Inferior parietal cortex (tissue), 1 donor: ENCODE measurements at regions not wholly inside any gene's neighbourhood (a gene's known extent, or its start where the extent isn't known, plus 50 kb on each side); places are given as distances from the start of the nearest gene placed in this dataset.

Source experiments
- DNase-seq: peaks from one replicate; pipeline ENCODE4 v3.0.0-alpha.2; 2016; ENCODE audit errors: extremely low spot score

DNA sequence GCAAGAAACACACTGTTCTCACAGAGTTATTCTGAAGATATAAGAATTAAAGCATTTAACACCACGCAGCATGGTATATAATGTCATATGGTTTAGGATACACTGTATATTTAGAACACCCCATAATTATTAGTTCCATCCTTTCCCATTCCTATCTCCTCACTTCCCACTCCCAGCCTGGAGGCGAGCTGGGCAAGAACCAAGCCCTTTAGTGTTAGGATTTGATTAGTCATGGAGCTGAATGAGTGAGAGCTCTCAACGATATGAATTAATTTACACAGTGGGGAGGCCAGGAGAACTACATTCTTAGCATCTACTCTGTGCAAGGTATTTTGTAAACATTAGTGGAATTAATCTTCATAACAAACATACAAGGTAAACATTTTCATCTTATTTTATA lies 934.3 kb downstream of the DIAPH3 start:
- peak; percentile 18 for DNase-seq

DNA sequence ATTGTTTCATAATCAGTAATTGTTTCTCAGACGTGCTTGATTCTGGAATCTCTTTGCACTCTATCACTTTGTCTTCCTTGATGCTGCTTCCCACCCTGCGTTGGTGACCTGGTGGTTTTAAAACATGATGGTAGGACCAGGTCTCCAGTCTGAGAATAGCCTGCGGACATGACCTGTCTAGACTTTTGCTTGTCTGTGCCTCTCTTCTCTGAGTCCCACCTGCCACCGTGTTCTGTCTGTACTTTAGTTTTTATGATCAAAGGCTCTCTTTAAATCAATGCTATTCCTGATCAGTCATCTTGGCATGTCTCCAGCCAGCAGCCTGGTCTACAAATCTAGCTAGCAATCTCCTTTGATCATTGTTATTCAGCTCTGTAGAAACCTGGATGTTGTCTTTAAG lies 933.9 kb downstream of the DIAPH3 start:
- peak; percentile 13 for DNase-seq

DNA sequence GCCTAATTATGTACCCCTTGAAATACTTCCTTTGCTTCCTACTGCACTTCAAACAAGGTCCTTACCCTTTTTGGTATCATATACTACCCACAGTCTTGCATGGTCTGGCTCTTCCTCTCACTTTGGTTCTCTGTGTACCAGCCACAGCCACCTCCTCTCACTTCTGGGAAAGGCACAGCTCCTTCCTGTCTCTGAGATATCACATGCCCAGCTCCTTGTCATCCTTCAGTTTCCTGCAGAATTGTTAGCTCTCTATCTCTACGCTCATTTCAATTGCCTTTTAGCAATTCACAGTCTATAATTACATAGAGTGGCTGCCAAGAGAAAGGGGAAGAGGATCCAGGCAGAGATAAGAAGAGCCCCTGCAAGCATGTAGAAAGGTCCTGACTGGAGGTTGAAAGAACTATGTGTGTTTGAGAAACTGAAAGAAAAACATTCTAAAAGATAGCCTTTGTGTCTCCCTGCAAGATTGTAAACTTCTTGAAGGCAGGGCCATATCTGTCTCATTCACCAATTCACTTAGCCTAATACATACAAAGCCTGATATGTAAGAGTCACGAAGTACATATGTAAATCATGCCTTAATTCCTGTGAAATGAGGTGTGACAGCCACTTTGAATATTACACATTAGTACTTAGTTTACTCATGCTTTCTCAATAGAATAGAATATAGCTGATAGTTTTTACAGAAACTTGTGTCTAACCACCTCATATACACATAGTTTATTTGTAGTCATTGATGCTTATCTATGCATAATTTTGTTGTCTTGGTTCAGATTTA lies 933.1 kb downstream of the DIAPH3 start:
- peak; percentile 4 for DNase-seq

DNA sequence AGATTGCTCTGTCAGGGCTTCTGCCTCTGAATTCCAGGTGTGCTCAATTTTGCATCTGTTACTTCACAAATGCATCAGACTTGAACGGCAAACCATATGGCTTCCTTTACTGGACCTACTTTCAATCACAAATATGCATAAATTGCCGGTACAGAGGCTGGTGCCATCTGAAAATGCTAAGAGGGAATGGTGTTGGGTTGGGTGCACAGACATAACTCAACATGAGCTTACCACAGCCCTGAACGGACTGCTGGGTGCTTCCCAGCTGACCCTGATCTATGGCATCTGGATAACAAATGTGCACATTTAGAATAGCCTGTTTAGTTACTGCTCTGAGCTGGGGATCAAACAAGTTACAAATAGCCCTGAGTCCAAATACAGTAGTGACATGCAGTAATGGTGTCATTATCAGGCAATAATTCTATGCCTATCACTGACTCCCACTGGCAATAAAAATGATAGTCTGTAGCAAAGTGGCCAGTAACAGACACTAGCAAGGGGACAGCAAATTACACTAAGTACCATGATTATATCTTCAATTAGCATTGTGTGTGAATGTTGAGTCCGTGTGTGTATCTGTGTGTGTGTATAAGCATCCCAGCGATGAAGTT lies 927.3 kb downstream of the DIAPH3 start:
- no peak for DNase-seq

DNA sequence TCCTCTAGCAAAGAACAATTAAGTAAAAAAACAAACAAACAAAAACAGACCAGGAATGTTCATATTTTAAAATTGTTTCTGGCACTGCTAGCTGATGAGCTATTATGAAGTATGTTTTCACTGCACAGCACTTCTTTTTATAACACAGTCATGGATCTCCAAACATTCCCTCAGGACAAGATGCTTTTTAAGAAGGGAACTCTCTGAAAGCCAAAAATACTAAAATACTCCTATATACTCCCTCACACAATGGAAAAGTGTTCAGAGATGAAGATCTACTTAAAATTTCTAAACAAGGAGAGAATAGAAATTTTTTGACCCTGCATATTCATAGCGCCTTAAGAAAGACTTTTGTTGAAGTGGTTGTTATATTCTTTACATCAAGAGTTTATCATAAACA lies 926.8 kb downstream of the DIAPH3 start:
- DNase-seq: no peak

DNA sequence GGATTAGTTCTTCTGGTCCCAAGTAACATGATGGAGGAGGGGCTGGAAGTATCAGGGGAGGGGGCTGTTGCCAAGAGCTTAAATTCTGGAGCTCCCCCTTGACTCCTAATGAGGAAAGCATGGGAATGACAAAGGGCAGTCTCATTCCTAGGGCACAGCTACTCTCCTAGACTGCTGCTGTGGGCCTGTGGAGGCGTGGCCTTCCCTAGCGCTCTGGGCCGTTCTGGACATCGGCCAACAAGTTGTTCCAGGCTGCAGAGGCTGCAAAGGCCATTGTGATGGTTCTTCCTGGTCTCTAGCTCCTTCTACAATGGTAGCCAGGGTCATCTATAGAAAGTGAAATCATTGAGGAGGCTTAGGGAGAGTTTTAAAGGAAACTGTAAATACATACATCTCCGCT lies 916.6 kb downstream of the DIAPH3 start:
- no peak for DNase-seq

DNA sequence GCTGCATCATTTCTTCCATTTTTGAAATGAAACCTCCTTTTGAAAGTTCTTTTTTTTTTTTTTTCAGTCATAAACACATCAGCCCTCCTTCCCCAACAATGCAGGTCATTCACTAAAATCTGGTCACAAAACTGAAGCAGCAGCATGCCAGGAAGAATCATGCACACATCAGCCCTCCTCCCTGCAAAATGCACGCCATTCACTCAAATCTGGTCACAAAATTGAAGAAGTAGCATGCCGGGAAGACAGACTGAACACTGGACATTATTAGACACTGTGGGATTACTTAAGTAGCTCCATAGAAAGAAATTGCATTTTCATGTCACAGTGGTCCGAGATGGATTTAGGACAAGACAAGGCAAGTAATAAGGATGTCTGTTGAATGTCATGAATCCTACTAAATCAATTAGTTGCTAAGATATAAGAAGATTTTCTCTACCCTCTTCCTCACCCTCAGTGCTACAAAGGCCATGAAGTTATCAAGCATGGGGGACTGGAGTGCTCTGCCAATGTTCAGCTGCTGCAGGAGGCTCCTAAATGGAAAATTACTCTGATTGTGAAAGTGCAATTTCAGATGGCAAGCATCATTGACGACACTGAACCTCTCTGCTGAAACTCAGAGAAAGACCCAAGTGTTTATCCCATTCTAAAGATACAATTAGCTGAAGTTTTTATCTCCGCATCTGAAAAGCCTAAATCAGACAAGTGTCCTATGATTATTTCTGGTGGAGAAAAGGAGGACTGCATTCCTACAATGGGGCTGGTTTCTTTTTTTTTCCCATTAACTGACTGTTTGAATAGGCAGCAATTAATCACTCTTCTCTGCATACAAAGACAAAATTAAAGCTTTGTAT lies 913.2 kb downstream of the DIAPH3 start:
- no peak for DNase-seq

DNA sequence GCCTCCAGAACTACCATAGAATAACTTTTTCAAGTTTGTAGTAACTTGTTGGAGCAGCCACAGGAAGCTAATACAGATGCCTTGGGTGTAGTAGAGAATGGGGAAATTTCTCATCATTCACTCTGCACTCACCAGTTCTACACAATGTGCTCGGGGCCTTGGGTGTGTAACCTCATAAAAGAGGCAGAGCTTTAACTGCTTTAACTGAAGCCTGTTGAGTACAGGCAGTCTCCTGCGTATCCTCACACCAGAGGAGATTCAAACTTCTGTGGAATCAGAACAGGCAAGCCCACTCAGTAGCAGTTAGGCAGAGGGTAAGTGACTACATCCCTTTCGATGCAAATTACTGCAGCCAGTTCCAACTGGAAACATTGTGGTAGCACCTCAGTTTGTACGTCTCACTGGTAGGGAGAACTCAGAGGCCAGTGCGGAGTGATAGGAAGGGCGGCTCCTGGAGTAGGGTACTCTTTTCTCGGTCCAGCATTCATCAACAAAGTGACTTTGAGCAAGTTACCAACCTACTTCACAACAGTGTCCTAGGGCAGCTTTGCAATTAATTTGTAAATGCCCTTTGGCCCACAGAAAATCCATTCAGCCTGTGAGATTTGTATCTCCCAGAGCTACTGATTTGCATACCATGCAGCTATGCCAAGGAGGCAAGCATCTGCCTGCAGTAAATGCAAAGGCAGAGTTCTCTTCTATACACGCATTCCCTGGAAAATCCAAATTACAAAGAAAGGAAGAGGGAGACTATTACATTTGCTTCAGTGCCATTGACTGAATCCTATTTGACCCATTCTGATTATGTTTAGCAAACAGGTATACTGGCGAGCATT lies 904.3 kb downstream of the DIAPH3 start:
- no peak for DNase-seq

DNA sequence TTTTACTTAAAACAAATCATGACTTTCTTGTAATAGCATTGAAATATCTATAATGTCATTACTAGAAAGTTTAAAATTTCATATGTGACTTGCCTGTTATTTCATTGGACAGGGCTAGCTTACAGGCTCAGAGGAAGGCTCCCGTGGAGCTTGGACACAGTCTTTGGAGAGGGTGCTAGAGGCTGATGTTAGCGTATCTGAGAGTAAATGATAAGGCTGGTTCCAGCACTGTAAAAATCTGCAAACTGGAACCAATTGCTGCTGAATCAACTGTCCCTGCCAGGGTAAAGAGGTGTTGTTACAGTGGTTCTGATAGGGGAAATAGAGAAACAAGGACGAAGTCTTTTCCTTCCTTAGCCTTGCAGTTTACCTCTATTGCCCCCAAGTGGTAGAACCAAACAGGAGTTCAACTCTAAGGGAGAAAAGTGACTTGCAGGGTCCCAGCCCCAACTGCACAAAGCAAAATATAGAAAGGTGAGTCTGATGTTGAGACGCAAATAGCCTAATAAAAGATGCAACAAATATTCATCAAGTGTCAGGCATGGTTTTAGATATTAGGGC lies 901.7 kb downstream of the DIAPH3 start:
- peak; percentile 59 for DNase-seq

DNA sequence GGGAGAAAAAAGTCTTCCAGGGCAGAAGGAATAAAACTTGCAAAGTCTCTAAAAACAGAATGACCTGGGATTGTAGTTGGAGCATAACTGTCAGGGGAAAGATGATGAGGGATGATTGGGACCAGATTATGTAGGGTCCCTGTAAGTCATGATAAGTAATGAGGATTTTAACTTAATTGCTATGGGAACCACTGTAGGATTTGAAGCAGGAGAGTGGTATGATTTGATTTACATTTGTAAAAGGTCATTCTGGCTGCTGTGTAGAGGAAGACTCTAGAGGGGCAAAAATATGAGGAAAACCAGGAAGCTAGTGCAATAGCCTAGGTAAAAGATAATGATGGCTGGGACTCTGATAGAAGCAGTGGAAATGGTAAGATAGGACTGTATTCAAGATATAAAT lies 900.2 kb downstream of the DIAPH3 start:
- no peak for DNase-seq

DNA sequence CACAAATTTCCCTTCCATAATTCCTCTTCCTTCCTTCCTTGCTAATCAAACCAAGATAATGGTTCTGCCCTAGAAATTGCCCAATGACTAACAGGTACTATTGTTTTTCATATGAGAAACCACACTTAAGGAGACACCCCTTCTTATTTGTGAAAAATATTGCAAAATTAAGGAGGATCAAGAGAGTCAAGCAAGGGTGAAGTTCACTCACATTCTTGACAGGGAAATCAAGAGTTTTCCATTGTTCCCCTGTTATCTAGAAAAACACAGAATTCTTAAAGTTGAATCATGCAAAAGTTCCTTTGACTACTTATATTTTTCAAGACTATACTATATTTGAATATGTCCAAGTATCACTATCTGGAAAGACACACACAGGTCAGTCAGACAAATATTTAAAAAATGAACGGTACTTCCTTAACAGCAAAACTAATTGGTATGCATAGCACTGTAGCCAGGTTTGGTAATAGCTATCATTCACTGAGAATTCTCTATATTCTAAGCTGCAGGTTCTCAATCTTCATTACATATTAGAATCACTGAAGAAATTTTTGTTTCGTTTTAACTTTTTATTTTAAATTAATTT lies 897.2 kb downstream of the DIAPH3 start:
- no peak for DNase-seq

DNA sequence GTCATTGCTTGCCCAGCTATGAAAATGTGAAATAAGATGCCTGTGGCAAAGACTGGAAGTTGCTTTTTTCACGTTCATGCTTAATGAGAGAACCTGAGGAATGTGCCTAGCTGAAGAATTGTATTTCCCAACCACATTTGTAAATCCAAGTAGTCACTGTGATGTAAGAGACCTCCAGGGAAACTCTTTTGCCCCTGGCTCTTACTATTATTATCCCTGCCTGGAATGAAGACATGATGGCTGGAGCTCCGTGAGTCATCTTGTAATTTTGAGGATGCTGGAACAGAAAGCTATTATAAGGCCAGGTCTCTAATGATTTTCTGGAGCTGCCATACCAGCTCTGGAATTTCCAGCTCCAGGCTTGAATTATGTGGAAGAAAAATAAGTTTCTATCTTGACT lies 894.3 kb downstream of the DIAPH3 start:
- DNase-seq: no peak

DNA sequence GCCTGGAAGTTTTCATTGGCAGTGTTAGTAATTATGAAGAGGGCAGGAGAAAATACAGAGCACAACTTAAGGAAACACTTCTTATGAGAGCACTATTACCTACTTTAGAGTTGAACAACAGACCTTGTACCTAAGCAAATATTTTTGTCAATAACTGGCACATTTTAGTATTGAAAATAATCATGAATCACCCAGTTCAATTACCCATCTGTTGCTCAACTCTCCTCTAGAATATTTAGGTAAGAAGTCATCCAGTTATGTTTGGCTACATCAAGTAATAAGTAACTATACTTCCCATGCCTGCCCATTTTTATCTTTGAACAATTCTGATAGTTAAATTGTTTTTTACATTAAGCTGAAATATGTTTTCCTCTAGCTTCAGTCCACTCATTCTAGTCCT lies 893.4 kb downstream of the DIAPH3 start:
- DNase-seq: no peak

DNA sequence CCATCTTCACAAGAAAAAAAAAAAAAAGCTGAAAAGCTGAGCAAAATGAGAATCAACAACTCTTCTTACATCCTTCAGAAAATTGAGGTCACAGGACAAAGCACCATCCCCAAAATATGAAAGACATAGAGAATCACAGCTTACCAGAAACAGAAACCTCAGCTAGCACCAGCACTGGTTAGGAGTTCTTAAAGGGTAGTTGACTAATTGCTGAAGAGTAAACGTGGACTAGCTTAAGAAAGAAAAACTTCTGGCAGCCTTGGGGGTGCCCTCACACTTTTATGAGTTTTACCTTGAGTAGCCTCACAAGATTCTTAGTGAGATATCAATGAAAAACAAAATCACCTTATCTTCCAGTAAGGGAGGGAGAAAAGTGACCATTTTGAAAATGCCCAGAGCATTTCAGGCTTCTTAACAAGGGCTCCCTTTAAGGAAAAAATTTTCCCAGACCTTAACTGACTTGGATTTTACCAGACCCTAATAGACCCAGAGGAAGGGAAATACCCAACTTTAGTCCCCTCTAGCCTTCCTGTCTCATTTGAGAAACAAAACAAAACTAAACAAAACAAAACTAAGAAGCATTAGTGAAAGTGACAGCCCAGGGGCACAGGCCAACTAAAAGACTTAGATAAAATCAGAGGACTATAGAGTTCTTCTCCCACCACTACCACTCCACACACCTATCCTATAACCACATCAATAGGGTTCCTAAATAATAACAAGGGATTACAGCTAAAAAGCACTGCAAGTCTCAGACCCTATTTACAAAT lies 888.6 kb downstream of the DIAPH3 start:
- DNase-seq: no peak

DNA sequence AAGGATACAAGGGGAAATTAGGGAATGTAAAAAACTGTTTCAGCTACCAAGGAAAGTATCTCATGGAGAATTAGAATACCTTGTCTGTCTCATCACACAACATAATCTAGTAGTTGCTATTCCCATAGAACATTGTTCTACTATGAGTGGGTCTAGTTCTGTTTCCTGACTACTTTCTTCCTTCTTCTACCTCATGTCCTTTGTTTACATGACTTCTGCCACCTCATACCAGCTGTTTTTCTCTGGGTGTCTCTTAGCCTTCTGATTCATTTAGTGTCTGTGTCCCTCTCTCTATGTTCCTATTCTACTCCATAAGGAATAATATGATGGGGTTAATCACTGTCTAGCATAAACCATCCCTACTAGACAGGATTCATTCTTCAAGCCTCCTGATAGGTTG lies 887.3 kb downstream of the DIAPH3 start:
- DNase-seq: no peak

DNA sequence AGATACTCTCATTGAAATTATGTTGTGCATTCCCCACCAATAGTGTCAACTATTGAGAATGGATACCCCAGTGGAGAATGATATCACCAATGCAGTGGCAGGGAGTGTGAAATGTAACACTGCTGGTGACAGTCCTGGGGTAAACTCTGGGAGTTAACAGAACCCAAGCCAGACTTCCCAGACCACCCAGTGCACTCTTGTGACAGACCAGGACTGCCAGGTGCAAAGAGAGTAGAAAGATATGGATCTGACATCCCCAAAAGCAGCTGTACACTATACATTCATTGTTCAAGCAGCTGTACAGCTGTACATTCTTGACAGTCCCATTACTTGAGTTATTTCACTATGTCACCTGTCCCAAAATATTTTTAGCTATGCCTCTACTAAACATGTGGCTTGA lies 886.6 kb downstream of the DIAPH3 start:
- no peak for DNase-seq

DNA sequence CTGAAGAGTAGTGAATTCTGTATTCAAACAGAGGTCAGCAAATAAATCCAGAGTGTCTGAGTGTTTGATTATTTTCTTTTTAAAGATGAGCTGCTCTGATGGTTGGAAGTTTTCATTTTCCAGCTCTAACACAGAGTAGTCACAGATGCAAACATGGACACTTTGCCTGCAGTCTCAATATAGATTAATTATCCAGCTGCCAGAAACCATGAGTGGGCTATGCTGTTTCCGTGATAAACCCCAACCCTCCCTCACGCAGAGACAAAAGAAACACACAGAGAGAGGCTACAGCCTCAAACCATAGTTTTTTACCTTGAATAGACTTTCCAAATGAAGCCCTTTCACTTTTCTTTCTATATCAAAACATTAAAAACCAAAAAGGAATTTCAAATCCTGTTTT lies 884.7 kb downstream of the DIAPH3 start:
- no peak for DNase-seq

DNA sequence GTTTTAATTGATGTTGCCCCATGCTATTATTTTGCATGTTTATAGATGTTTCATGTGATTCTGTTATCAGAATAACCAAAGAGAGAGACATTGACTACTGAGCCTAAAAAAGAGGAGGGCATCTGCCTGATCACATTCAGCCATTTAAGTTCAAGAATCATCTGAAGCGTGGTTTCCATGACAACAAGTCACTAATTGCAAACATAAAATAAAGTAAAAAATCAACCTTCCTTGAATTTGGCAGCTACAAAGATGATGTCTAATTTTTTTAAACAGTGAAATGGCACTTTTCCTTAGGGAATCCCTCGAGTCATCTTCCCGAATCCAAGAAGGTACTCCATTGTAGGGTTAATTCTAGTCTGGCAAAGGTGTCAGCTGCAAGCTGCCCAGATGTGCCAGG lies 884.2 kb downstream of the DIAPH3 start:
- DNase-seq: no peak

DNA sequence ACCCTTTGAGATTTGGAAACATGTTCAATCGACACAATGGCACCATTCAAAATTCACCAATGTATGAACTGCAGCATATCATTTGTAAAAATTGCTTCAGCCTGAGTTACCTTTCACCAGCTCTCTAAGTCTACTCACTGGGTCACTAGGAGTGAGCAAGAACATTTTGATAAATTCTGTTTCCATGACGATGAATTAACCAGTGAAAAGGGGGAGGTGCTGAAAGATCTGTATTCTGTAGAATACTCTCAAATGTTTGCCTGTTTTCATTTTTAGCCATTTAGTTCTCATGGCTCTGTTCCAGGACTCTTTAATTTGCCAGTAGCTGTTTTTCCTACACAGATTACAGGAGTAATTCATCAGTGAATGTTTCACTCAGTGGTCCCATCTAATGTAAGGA lies 883.4 kb downstream of the DIAPH3 start:
- DNase-seq: no peak

DNA sequence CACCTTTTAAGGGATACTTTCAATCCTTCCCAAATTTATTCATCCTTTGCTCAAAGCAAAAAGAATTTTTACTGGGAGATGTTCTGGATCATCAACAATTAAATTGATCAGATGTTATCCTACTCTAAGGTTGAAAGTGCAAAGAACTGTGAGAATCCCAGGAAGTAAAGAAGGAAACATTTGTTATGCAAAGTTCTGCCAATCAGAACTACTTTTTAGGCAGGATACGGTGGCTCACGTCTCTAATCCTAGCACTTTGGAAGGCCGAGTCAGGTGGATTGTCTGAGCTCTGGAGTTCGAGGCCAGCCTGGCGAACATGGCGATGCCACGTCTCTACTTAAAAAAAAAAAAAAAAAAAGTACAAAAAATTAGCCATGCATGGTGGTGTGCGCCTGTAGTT lies 882.3 kb downstream of the DIAPH3 start:
- no peak for DNase-seq
